Hepatocyte (in vitro differentiated cells): ENCODE measurements at regions not wholly inside any gene's neighbourhood (a gene's known extent, or its start where the extent isn't known, plus 50 kb on each side); places are given as distances from the start of the nearest gene placed in this dataset.

ENCODE experiments used
- EZH2 ChIP-seq: fragments of 200-600 bp; sonication (generic); IDR thresholded peaks from 2 replicates; pipeline ENCODE4 v1.6.1; 2016; ENCODE audit warnings: antibody characterized with exemption, mild to moderate bottlenecking, borderline replicate concordance
- EZH2phosphoT487 ChIP-seq: fragments of 200-600 bp; sonication (generic); IDR thresholded peaks from one replicate; pipeline ENCODE4 v1.6.1; 2018; ENCODE audit warnings: antibody characterized with exemption, mild to moderate bottlenecking, low read depth, moderate library complexity; ENCODE audit not compliant: unreplicated experiment, severe bottlenecking
- TF ChIP-seq, protein P1 (sequence below): fragments of 200-600 bp; sonication (generic); IDR thresholded peaks from 2 replicates; pipeline ENCODE4 v1.5.1; 2016; ENCODE audit warnings: antibody characterized with exemption, mild to moderate bottlenecking; ENCODE audit not compliant: poor library complexity

DNA sequence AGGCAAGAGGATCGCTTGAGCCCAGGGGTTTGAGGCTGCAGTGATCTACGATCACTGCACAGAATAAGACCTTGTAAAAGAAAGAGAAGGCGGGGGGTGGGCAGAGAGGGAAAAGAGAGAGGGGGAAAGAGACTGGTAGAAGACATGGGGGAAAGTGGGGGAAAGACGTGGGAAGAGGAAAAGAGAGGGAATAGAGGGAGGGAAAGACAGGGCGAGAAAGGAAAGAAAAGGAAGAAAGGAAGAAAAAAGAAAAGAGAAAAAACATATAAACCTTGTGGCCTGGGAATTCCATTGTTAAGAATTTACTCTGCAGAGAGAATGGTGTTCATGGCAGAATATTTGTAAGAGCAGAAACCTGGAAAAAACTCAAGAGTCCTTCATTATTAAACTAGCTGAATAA is 120.4 kb downstream of the RMI2 start:
- TF ChIP-seq, protein P1, sequence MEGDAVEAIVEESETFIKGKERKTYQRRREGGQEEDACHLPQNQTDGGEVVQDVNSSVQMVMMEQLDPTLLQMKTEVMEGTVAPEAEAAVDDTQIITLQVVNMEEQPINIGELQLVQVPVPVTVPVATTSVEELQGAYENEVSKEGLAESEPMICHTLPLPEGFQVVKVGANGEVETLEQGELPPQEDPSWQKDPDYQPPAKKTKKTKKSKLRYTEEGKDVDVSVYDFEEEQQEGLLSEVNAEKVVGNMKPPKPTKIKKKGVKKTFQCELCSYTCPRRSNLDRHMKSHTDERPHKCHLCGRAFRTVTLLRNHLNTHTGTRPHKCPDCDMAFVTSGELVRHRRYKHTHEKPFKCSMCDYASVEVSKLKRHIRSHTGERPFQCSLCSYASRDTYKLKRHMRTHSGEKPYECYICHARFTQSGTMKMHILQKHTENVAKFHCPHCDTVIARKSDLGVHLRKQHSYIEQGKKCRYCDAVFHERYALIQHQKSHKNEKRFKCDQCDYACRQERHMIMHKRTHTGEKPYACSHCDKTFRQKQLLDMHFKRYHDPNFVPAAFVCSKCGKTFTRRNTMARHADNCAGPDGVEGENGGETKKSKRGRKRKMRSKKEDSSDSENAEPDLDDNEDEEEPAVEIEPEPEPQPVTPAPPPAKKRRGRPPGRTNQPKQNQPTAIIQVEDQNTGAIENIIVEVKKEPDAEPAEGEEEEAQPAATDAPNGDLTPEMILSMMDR, result no peak
- TF ChIP-seq EZH2 (no peak), EZH2phosphoT487 (no peak)
